CD4-positive, alpha-beta T cell (primary cell): ENCODE measurements at regions not wholly inside any gene's neighbourhood (a gene's known extent, or its start where the extent isn't known, plus 50 kb on each side); places are given as distances from the start of the nearest gene placed in this dataset.

Experiments used
- ATAC-seq: fragments of 200-7000 bp; cut with Tn5 transposase; one replicate; pipeline ENCODE4 v1.10.0; 2022; ENCODE audit warnings: mild to moderate bottlenecking; ENCODE audit not compliant: poor library complexity
- CTCF ChIA-PET: fragments of 350-600 bp; sonication (Branson Sonifier 250); formaldehyde crosslinking; loops from one replicate; lab custom pipeline; 2021; ENCODE audit warnings: antibody characterized with exemption, inconsistent platforms; lab: Charles Lee
- POLR2A ChIA-PET: fragments of 350-600 bp; sonication (Branson Sonifier 250); formaldehyde crosslinking; loops from one replicate; lab custom pipeline; 2021; ENCODE audit warnings: antibody characterized with exemption, inconsistent platforms; lab: Charles Lee
- DNase-seq, 14 experiments: peaks; one replicate each; pipeline ENCODE4 v3.0.0-alpha.2; 2013 to 2020; ENCODE audit warnings: mixed read lengths in 2 of 14
- H3K27ac ChIP-seq, 2 donors: one replicate each; pipeline versions ENCODE4 v1.5.1 to v1.7.0; 2013; ENCODE audit warnings: low read length in 2 of 2, low read depth in 1 of 2, mild to moderate bottlenecking in 1 of 2
- H3K27me3 ChIP-seq, 2 experiments: 1 replicate in 1 of 2; 2 replicates in 1 of 2; pipeline versions ENCODE4 v1.6.1 to v1.7.0; 2013; ENCODE audit warnings: low read length in 2 of 2, control low read depth in 1 of 2, mild to moderate bottlenecking in 1 of 2, moderate library complexity in 1 of 2; ENCODE audit not compliant: insufficient read depth in 2 of 2, control insufficient read depth in 1 of 2
- H3K36me3 ChIP-seq: one replicate; pipeline ENCODE4 v1.6.1; 2013; ENCODE audit warnings: low read length, control low read depth; ENCODE audit not compliant: insufficient read depth
- H3K4me1 ChIP-seq: one replicate; pipeline ENCODE4 v1.6.1; 2013; ENCODE audit warnings: low read length, control low read depth; ENCODE audit not compliant: insufficient read depth
- H3K4me3 ChIP-seq: one replicate; pipeline ENCODE4 v1.5.1; 2013; ENCODE audit warnings: mild to moderate bottlenecking, low read length, moderate library complexity
- H3K9me3 ChIP-seq, 2 experiments: 1 replicate in 1 of 2; 2 replicates in 1 of 2; pipeline versions ENCODE4 v1.6.1 to v1.7.0; 2013; ENCODE audit warnings: low read length in 2 of 2, mild to moderate bottlenecking in 2 of 2, control low read depth in 1 of 2, moderate library complexity in 1 of 2; ENCODE audit not compliant: control insufficient read depth in 1 of 2, insufficient read depth in 1 of 2
- H3K27ac Mint-ChIP-seq: one replicate; pipeline ENCODE4 v1.8.0; 2020; ENCODE audit warnings: mixed read lengths
- H3K27me3 Mint-ChIP-seq: one replicate; pipeline ENCODE4 v1.8.0; 2021; ENCODE audit warnings: mixed read lengths
- H3K36me3 Mint-ChIP-seq: one replicate; pipeline ENCODE4 v1.8.0; 2021; ENCODE audit warnings: low read depth, mixed read lengths
- H3K4me1 Mint-ChIP-seq: one replicate; pipeline ENCODE4 v1.8.0; 2021; ENCODE audit warnings: low read depth, mixed read lengths
- H3K4me3 Mint-ChIP-seq: one replicate; pipeline ENCODE4 v1.8.0; 2020; ENCODE audit warnings: mild to moderate bottlenecking, mixed read lengths
- H3K9me3 Mint-ChIP-seq: one replicate; pipeline ENCODE4 v1.8.0; 2020; ENCODE audit warnings: mixed read lengths
- CTCF ChIP-seq: fragments of 200-600 bp; IDR thresholded peaks from one replicate; pipeline ENCODE4 v1.8.0; 2022; ENCODE audit warnings: antibody characterized with exemption, mild to moderate bottlenecking
- intact Hi-C, 2 experiments: fragments of 100-400 bp; cut with DNase I in 1 of 2; cut with micrococcal nuclease in 1 of 2; formaldehyde crosslinking; loops; one replicate each; pipeline versions ENCODE4 v1.15.1 to v1.9.0; 2023 to 2025; cut with DNase I, micrococcal nuclease

GRCh38 chr19:27744926-27745768, 1467.8 kb downstream of the UQCRFS1 start:
- Histone ChIP-seq H3K4me3 (no peak overlapping the region), H3K9me3 (peaks cover 9 to 15% of the 10 kb centered on the region in 2 experiments), H3K27me3 (no peaks in the 10 kb centered on the region), H3K36me3 (no peaks in the 10 kb centered on the region), H3K4me1 (no peaks in the 10 kb centered on the region), H3K27ac (no peak overlapping the region)
- Mint-ChIP-seq H3K9me3 (peaks cover 20% of the 10 kb centered on the region), H3K4me3 (no peak overlapping the region), H3K27me3 (no peaks in the 10 kb centered on the region), H3K36me3 (peaks cover 14% of the 10 kb centered on the region), H3K27ac (no peak overlapping the region), H3K4me1 (no peaks in the 10 kb centered on the region)
- ChIA-PET POLR2A (no interaction called here), CTCF (no interaction called here)
- intact Hi-C loops: no loop called here
- ATAC-seq: no peak
- TF ChIP-seq CTCF: no peak
- DNase-seq: no peak

GRCh38 chr19:27742041-27742440, 1470.9 kb downstream of the UQCRFS1 start:
- Histone ChIP-seq H3K36me3 (no peaks in the 10 kb centered on the region), H3K9me3 (peaks cover 3 to 29% of the 10 kb centered on the region in 2 experiments), H3K27ac (no peak overlapping the region), H3K27me3 (no peaks in the 10 kb centered on the region), H3K4me1 (no peaks in the 10 kb centered on the region), H3K4me3 (no peak overlapping the region)
- ATAC-seq (no peak), DNase-seq (no peak)
- TF ChIP-seq CTCF: no peak
- intact Hi-C loops: no loop called here
- peaks cover 21% of the 10 kb centered on the region for H3K9me3 Mint-ChIP-seq
- H3K4me1 Mint-ChIP-seq: no peaks in the 10 kb centered on the region
- no peaks in the 10 kb centered on the region for H3K27me3 Mint-ChIP-seq
- POLR2A ChIA-PET: no interaction called here
- peaks cover 14% of the 10 kb centered on the region for H3K36me3 Mint-ChIP-seq
- H3K27ac Mint-ChIP-seq: no peak overlapping the region
- CTCF ChIA-PET: no interaction called here
- no peak overlapping the region for H3K4me3 Mint-ChIP-seq

- peaks cover 14% of the 10 kb centered on the region for H3K36me3 Mint-ChIP-seq
- DNase-seq (no peak), ATAC-seq (no peak)
- Histone ChIP-seq H3K27ac (no peak overlapping the region), H3K4me3 (no peak overlapping the region), H3K27me3 (no peaks in the 10 kb centered on the region), H3K36me3 (no peaks in the 10 kb centered on the region), H3K4me1 (no peaks in the 10 kb centered on the region), H3K9me3 (peaks cover 0 to 29% of the 10 kb centered on the region in 2 experiments)
- CTCF ChIA-PET: no interaction called here
- no peaks in the 10 kb centered on the region for H3K4me1 Mint-ChIP-seq
- no peak overlapping the region for H3K27ac Mint-ChIP-seq
- H3K9me3 Mint-ChIP-seq: peaks cover 29% of the 10 kb centered on the region
- no peaks in the 10 kb centered on the region for H3K27me3 Mint-ChIP-seq
- TF ChIP-seq CTCF: no peak
- H3K4me3 Mint-ChIP-seq: no peak overlapping the region
- intact Hi-C loops: no loop called here
- POLR2A ChIA-PET: no interaction called here
Measured at GRCh38 chr19:27741236-27741635, 1471.7 kb downstream of the UQCRFS1 start.
